HL-60 (cell line): ENCODE measurements at regions not wholly inside any gene's neighbourhood (a gene's known extent, or its start where the extent isn't known, plus 50 kb on each side); places are given as distances from the start of the nearest gene placed in this dataset.

ENCODE experiments used
- CTCF ChIP-seq: IDR thresholded peaks from one replicate; pipeline ENCODE4 v1.5.1; 2011; ENCODE audit warnings: low read length, control low read depth, inconsistent platforms; ENCODE audit not compliant: insufficient read depth
- POLR2AphosphoS5 ChIP-seq: IDR thresholded peaks from 2 replicates; pipeline ENCODE4 v1.6.1; 2012; ENCODE audit warnings: low read depth

- no peak for TF ChIP-seq POLR2AphosphoS5
- TF ChIP-seq CTCF, result no peak
These were observed 119.5 kb upstream of the CNTN6 start for GRCh38 chr3:973340-973739.
